ENCODE measurements at regions not wholly inside any gene's neighbourhood (a gene's known extent, or its start where the extent isn't known, plus 50 kb on each side); places are given as distances from the start of the nearest gene placed in this dataset.
"Not testable (repeated sequence)": the region's sequence is repeated elsewhere in the genome, so short reads cannot be mapped to it uniquely, and the experiment has no call there.

DNA sequence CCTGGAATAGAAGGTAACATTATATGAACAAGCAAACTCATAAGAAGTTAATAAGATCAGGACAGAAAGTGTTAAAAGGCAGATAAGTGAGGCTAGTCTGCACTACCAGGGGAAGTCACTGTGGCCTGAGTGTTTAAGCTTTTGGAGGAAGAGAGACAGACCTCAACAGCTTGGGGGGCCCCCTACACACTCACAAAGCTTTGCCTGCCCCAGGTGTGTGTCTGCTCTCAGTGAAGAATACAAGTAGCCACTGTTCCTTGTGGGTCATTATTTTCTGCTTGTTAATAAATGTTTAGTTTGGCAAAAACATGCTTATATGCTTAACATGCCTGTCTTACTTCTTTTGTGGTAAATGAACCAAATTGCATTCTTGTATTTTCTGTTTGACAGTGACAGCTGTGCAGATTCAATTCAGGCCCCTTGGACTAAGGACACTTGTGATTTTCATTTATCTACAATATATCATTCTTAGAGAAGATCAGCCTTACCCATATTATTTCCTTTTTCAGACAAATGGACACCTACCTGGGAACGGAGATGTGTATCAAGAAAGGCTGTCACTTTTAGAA, 50.7 kb upstream of the C12orf71 start:
- DNase-seq (ENCODE audit: low read depth), result no peak

DNA sequence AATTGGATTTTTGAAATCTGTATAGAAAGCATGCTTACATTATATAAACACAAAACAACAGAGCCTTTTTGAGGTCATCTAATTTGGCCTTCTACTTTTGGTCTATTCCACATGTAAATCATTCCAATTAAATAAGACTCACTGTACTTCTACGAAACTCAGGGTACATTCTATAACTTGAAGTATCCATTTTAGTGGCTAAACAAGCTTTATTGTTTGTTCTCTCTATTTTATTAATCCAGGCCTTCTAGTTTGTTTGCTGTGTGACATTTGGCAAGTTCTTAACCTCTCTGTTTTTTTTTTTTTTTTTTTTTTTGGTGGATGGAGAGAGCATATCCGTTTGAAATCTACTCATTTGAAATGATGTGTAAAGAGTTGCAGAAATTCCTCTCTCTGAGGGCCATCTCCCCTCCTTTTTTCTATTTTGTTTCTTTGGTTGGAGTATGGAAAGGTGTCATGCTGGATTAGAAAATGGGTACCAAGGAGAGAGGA, 58.1 kb upstream of the C12orf71 start:
- DNase-seq (ENCODE audit: low read depth), result no peak

DNA sequence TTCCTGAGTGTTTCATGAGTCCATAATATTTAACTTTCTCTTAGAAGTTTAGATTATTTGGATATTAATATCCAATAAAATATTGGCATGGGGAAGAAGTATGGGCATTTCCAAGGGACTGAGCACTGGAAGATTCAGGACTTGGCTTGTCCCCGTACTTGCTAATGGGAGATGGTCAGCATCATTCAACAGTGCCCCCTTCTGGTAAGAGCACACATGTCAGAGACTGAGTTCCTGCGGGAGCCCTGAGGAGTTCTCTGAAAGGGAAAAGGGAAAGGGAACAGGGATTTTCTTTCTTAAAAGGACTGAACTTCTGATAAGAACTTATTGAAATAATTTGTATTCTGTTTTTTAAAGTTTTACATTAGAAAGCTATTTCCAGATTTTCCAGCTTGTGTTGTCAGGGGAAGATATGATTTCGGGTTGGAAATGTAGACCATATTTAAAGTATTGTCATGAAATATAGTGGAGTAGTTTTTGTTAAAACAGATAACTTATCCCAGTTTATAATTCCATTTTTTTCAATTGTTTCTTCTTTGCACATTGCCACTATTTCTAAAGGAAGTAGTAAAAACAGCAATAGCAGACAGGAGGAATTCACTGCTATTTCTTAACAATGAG, 59.8 kb upstream of the C12orf71 start:
- DNase-seq (ENCODE audit: low read depth), result peak; percentile 17

DNA sequence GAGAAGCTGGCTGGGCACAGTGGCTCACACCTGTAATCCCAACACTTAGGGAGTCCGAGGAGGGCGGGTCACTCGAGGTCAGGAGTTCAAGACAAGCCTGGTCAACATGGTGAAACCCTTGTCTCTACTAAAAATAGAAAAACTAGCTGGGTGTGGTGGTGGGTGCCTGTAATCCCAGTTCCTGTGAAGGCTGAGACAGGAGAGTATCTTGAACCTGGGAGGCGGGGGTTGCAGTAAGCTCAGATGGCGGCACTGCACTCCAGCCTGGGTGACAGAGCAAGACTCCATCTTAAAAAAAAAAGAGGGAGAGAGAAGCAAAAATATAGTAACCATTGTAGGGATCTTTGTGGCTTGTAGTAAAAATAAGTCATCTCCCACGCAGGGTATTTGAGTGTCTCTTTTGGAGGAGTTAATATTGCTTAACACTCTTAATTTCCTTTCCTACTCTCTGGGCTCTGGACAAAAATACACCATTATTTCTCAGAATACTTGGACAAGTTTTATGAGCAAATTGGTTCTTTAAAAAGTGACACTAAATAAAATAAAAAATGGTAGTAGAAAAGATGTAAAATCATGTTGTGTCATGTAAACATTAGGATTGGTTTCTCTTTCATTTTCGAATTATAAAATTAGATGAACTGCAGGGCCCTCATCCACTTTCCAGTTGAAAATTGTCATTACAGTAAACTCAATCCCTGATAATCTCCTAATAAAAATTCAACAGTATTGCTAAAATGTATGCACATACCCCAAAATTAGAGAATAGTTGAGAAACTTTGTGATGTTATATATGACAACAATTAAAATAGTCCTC, 61.1 kb upstream of the C12orf71 start:
- no peak for DNase-seq (ENCODE audit: low read depth)

DNA sequence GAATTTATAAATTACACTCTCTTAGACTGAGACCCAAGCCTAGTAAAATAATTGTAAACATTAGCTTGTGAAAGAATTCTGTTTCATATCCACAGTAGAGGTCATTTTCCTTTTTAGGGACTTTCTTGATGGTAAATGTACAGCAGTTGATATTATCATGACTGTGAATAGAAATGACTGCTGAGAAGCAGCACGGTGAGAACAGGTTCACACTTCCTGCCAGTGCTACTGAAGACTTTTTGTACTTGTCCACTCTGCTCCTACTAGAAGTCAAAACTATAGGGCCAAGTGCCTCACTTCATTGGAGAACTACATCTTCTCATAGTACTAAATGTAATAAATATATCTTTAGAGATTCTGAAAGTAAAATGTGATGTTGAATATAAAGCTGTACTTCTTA, 63.3 kb upstream of the C12orf71 start:
- not testable (repeated sequence) for DNase-seq (ENCODE audit: low read depth)

DNA sequence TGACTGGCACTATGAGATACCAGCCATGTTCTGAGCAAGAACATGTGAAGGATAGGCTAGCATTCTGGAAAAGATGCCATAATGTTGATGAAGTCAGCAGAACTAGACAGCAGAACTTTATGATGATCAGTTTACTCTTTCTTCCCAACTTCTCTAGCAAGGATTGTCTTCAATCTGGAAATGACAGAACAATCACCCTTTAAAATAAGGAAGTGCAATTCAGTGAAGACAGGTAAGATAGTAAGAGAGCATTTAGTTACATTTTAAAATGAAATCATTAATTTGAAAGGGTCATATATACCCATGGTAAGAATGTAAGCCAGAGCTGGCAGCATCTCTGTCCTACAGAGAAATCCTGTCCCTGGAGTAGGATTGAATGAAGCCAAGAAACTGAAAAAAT, 66.0 kb upstream of the C12orf71 start:
- DNase-seq (ENCODE audit: low read depth), result no peak

DNA sequence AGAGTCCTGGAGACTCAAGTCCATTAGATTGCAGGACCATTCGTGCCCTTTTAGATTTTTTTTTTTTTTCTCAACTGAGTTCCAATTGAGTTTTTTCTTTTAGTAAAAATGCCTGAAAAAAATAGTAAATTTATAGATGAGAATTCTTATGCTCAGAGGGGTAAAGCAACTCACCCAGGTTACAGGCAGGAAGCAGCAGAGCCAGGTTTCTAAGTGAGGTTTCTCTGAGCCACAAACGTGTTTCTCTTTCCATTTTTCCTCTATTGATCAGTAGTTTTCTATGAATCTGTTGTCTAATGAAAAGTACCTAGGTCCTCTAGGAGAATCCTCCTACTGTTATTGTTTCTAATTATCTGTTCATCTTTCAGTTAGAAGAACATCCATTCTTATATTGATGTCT, 66.4 kb upstream of the C12orf71 start:
- DNase-seq (ENCODE audit: low read depth), result no peak

DNA sequence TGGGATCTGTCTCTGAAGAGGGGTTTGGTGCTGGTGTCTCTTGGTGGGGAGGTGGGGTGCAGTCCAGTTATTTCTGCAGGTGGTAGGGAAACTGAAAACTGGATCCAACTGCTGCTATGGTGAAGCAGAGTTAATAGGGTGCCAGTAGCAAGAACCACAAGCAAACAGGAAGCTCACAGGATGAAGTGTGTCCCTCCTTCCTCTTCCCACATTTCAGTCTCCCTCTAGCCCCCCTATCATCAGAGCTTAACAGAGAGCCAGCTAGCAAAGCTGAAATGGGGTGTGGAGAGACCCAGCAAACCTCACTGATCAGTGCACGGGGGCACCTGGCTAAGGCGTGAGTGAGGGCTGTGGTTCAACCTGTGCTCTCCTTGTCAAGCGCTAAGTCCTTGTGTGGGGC, 69.1 kb upstream of the C12orf71 start:
- no peak for DNase-seq (ENCODE audit: low read depth)

DNA sequence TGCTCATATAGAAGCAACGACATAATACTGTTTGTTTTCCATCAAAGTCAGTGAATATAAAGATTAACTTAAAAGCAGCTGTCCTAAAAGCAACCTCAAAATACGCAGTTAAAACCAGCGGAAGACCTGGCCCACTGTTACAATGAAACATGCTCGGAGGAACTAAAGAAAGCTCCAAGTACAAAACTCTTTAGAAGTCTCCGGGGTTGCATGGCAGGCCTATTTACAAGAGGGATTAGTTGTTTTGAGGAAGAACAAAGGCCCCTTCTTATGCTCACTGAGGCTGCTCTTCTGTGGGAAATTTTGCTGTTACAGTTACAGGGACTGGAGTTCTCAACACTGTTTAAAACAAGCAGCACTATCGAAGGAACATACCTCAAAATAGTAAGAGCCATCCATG, 75.9 kb upstream of the C12orf71 start:
- DNase-seq (ENCODE audit: low read depth), result no peak

DNA sequence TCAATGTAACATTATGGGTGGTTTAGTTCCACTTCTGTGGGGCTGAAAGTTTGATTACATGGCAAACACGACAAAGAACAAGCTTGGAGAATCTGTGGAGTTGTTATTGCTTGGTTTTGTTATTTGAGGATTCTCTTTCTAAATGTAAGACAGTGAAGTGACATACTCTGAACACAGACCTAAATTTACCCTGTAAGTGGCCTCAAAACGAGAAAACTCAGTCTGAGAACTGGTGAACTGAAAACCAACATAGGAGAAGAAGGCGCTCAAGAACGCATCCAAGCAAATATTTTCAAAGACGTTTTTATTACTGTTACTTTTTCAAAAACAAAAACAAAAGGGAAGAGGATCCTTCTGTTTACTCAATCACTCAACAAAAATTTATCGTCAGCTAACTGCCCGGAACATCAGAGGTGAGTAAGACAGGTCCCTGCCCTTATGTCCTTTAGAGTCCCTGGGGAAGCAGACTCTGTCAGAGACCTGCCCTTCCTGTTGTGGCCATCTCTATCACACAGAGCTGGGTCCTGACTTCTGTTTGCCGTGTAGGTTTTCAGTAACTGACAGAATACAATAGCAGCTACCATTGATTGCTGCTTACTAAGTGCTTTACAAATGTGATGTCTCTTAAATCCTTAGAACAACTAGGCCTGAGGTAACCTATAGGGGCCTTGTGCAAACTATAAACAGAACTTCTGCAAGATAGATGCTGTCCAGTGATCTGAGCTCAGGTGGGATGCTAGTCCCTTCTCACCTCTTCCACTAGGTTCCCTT, 79.3 kb upstream of the C12orf71 start:
- no peak for DNase-seq (ENCODE audit: low read depth)

DNA sequence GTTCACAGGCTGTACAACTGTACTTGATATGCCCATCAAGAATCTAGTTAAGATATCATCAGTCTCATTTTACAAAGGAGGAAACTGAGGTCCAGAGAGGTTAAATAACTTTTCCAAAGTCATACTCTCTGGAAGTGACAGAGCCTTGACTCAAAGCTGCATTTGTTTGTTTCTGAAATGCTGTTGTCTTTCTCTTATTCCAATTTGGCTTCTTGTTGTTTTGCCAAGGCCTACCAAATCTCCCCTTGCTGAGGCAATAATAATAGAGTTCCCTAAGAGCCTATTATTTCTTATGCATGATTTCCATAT, 79.8 kb upstream of the C12orf71 start:
- DNase-seq (ENCODE audit: low read depth), result no peak

DNA sequence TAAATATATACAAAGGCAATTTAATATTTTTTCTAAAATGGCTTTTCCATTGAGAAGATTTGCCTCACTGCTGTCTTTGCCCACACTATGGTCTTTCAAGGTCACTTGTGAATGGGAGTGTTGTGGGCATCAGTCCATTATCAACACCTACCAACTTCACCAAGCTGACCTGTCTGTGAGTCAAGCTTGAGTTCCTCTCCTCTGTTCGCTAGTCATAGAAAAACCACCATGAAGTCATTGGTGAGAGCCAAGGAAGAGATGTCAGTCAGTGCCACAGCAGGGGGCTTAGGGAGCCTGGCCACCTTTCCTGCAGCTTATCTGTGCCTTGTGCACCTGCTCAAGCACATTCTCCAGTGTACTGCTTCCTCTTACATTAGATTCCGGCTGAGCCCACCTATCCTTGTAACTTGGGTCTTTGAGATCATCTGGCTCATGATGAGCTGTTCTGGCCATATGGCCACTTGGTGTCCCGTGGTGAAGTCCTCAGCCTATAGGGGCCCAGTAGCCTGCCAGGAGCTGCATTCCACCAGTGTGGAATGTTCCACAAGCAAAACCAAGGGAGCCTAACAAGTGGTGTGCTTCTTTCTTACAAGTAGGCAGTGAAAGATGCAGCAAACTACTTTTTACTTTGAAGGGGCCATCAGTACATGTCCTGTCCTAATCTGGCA, 80.8 kb upstream of the C12orf71 start:
- no peak for DNase-seq (ENCODE audit: low read depth)

DNA sequence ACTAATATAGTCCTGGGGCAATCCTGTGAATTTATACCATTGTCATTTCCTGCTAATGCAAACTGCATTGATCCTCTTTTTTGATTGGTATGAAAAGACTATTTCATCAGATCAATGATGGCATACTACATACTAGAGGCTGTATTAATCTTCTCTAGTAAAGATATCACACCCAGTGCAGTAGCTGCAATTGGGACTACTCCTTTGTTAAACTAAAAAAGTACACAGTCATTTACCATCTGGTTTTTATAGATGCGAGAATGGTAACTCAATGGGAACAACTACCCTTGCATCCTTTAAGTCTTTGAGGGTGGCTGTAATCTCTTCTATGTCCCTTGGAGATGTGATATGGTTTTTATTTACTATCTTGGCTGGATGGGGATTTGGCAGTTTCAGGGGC, 80.2 kb upstream of the STK38L start:
- no peak for DNase-seq (ENCODE audit: low read depth)

DNA sequence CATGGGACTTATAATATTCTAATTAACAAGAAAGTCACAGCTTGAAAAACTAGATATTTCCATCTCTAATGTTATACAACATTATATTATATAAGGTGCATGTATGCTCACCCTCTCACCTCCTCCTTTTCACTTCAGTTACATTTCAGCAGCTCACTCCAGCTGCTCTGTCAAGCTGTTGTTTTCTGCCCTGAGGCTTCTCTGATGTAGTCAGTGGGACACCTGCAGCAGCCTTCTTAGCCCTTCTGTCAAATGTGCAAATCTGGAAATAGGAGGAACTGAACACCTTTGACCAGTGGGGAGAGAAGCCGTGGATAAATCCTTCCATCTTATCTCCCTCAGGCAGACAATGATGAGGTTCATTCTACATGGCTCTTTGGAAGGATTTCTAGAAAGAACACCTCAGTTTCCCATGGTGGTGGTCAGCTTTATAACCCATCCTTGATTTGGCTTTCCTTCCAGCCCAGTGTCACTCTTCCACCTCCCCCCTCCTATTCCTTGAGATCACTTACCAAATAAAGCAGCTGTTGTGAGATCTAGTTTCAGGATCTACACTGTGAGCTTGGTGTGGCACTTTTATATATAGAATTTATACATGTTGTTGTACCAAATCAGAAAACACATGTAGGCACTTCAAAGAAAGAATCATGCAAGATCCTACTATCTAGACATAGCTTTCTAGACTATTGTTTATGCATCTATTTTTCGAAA, 79.6 kb upstream of the STK38L start:
- no peak for DNase-seq (ENCODE audit: low read depth)

DNA sequence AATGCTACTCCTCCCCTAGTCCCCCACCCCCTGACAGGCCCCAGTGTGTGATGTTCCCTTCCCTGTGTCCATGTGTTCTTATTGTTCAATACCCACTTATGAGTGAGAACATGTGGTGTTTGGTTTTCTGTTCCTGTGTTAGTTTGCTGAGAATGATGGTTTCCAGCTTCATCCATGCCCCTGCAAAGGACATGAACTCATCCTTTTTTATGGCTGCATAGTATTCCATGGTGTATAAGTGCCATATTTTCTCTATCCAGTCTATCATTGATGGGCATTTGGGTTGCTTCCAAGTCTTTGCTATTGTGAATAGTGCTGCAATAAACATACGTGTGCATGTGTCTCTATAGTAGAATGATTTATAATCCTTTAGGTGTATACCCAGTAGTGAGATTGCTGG, 78.1 kb upstream of the STK38L start:
- not testable (repeated sequence) for DNase-seq (ENCODE audit: low read depth)

DNA sequence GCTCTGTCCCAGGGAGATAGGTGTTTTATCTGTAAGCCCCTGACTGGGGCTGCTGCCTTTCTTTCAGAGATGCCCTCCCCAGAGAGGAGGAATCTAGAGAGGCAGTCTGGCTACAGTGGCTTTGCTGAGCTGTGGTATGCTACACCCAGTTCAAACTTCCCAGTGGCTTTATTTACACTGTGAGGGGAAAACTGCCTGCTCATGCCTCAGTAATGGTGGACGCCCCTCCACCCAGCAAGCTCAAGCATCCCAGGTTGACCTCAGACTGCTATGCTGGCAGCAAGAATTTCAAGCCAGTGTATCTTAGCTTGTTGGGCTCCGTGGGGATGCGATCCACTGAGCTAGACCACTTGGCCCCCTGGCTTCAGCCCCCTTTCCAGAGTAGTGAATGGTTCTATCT, 72.6 kb upstream of the STK38L start:
- not testable (repeated sequence) for DNase-seq (ENCODE audit: low read depth)

DNA sequence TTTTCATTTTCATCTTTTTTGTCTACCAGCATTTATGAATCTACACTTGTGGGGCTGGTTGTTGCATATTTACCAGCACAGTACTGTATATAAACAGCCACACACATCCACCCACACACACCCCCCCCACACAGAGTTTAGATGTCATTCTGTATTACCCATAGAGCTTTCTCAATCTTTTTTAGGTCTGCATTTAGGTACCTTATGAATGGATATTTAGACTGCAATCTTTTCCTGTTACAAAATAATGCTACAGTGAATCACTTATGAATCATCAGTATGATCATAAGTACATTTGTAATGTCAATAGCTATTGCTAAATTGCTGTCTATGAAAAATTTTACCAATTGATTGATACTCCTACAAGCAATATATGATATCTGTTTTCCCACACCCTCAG, 67.3 kb upstream of the STK38L start:
- DNase-seq (ENCODE audit: low read depth), result no peak

DNA sequence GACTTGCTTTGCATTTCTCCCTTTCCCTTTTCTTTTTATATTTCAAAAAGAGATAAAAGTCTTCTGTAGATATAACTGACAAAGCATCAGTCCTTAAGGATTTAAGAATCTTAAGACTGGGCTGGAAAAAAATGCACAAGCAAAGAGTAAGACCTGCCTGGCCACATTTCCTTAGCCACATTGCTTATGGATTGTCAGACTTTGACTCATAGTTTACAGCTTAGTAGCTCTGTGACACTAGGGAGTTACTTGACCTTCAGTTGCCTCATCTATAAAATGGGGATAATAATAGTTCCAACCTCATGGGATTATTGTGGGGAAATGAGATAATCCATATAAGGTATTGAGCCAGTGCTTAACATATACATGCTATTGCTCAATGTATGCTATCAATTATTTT, 66.4 kb upstream of the STK38L start:
- no peak for DNase-seq (ENCODE audit: low read depth)

DNA sequence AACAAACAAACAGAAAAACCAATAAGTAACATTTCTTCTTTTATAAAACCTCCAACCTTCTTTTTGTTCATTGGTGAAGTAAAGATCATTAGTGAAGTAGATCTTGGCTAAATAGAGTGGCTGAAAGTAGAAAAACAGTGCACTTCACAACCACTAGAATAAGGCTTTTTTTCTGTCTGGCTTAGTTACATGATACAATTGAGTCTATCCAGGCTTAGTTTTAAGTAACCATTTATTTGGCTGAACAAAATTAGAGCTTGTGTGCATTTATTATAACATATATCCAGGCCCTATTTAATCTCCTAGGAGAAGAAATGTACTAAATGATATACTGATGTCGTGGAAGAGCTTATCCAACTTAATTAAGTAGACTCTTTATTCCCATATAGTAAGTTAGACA, 65.8 kb upstream of the STK38L start:
- no peak for DNase-seq (ENCODE audit: low read depth)

DNA sequence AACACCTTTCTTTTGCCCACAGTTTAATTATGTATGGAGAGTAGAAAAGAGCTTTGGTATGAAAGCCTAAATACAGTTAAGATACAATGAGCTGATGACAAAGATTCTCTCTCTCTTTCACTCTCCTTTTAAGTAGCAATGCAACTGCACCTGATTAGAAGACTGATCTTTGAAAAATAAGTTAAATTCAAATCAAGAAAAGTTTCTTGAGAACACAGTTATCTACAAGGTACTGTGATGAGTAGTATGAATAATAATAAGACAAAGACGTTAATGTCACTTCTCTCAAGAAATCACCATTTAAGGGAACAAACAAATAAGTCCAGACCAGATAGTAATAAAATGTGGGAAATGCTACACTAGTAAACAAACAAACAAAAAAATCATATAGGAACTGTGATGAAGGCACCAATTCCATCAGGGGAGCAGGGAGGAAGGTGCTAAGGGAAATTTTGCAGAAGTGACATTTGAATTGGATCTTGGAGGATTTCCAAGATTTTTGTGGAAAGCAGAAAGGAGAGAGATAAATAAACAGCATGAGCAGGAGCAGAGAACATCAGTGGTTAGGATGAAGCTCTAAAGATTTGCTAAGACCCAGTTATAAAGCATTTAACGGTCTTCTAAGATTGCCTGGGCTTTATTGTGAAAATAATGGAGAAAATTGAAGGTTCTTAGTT, 65.2 kb upstream of the STK38L start:
- no peak for DNase-seq (ENCODE audit: low read depth)

Measured in activated gamma-delta T cell treated with anti-CD3 and anti-CD28 coated beads, Interleukin-2, amount 50 U/mL, for 16 hours (primary cell).